ENCODE measurements at regions not wholly inside any gene's neighbourhood (a gene's known extent, or its start where the extent isn't known, plus 50 kb on each side); places are given as distances from the start of the nearest gene placed in this dataset.

DNA sequence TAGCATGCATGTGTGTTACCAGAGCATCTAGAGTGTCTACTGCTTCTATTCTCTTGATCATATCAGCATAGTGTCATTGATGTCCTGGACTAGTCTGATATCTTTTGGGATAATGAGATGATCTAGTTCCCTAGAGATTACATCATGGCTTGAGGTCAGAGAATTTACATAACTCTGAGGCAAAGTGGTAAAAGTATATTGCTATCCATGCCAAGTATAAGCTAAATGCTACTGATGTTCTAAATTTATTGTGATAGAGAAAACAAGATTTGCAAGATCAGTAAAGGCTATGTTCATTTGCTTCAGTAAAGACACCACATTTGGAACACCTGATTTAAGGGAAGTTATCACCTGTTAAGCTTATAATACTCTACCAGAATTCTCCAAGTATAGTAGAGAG lies 280.7 kb upstream of the PSMD7 start:
- TF ChIP-seq, protein P1, sequence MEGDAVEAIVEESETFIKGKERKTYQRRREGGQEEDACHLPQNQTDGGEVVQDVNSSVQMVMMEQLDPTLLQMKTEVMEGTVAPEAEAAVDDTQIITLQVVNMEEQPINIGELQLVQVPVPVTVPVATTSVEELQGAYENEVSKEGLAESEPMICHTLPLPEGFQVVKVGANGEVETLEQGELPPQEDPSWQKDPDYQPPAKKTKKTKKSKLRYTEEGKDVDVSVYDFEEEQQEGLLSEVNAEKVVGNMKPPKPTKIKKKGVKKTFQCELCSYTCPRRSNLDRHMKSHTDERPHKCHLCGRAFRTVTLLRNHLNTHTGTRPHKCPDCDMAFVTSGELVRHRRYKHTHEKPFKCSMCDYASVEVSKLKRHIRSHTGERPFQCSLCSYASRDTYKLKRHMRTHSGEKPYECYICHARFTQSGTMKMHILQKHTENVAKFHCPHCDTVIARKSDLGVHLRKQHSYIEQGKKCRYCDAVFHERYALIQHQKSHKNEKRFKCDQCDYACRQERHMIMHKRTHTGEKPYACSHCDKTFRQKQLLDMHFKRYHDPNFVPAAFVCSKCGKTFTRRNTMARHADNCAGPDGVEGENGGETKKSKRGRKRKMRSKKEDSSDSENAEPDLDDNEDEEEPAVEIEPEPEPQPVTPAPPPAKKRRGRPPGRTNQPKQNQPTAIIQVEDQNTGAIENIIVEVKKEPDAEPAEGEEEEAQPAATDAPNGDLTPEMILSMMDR (IDR thresholded peaks at IDR 0.05), result no peak
- no peak for TF ChIP-seq POLR2A (IDR thresholded peaks at IDR 0.05)

Measured in right lobe of liver (tissue), 4 donors.